GM18907 (cell line): ENCODE measurements at regions not wholly inside any gene's neighbourhood (a gene's known extent, or its start where the extent isn't known, plus 50 kb on each side); places are given as distances from the start of the nearest gene placed in this dataset.

ENCODE experiments used
- ATAC-seq: cut with Tn5 transposase; IDR thresholded peaks from one replicate; pipeline ENCODE4 v1.9.1; 2021; ENCODE audit warnings: mild to moderate bottlenecking, moderate library complexity; ENCODE audit not compliant: unreplicated experiment

GRCh38 chr12:115072712-115073111 is 388.7 kb upstream of the TBX3 start:
- no peak for ATAC-seq

DNA sequence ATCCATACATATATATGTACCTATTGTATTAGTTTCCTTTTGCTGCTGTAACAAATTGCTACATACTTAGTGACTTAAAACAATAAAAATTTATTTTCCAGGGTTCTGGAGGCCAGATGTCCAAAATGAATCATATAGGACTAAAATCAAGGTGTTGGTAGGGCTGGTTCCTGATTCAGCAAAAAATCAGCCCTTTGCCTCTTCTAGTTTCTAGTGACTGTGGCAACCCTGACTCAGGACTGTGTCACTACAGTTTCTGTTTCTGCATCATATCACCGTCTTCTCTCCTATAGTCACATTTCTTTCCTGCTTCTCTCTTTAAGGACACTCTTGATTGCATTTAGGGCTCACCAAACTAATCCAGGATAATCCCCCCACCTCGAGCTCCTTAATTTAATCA is 386.3 kb upstream of the TBX3 start:
- ATAC-seq = no peak

DNA sequence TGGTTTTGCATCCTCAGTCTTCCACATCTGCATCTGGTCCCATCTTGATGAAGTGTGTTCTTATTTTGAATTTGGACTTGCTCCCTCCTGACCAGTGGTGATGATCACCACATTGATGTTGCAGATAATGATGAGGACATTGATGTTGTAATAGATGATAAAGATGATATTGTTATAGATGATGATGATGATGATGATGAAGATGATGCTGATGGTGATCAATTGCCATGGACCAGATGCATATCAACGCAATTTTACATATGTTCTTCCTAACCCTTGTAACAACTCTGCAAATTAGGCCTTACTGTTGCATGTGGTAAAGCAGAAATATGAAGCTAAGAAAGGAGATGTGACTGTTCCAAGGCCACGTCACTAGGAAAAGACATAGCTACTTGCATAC is 380.3 kb upstream of the TBX3 start:
- no peak for ATAC-seq

DNA sequence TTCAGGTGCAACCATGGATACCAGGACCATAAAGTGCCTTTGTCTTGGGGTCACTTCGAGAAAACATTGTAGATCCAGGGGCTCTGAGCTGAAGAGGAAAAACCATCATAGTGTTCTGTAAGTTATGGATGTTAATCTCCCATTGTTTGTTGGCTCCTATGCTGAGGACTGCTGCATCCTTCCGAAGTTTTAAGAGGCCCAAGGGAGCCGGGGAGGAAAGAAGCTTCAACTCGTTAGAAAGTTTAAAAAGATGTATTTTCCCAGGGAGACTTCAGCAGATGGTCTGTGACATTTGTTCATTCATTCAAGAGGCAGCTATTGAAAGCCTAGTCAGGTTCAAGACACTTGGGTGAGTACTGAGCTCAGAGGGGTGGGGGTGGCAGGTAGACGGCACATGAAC is 378.8 kb upstream of the TBX3 start:
- no peak for ATAC-seq

- ATAC-seq = no peak
Measured at GRCh38 chr12:115060477-115061168, 376.6 kb upstream of the TBX3 start.

- no peak for ATAC-seq
Measured at GRCh38 chr12:115057445-115057844, 373.5 kb upstream of the TBX3 start.

GRCh38 chr12:115051378-115051777 is 367.4 kb upstream of the TBX3 start:
- no peak for ATAC-seq

GRCh38 chr12:115049614-115050013 is 365.6 kb upstream of the TBX3 start:
- ATAC-seq = no peak

GRCh38 chr12:115046805-115047204 is 362.8 kb upstream of the TBX3 start:
- no peak for ATAC-seq

DNA sequence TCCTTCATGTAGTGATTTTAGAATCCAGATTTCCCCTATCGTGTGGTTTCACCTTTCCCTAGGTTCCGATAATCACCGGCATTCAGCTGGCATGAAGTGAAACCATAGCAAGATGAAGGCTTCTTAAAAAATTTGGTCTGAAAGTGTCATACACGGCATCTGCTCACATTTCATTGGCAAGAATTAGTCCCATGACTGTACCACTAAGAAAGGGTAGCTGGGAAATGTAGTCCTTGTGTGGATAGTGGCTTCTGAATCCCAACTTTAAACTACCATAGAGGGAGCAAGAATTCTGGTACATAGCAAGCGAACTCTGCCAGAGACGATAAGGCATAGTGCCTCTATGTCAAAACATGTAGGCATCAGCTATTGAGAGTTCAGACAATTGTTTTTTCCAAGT is 360.1 kb upstream of the TBX3 start:
- no peak for ATAC-seq

DNA sequence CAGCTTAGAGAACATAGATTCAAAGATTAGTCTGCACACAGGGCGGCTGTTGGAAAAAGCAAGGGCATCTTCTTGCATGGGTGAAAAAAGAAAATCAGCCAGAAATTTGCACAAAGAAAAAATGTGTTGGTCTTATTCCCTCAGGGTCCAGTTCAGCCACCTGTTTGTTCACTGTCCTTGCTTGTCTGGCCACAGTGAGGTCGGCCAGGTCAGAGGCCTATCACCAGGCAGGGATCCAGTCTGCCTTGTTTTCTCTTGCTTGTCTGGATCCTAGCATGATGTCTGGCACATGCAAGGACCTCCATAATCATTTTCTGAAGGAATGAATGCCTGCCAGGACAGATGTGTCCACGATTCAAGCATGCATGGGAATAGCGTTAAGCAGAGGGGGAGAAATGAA is 359.1 kb upstream of the TBX3 start:
- ATAC-seq = no peak

DNA sequence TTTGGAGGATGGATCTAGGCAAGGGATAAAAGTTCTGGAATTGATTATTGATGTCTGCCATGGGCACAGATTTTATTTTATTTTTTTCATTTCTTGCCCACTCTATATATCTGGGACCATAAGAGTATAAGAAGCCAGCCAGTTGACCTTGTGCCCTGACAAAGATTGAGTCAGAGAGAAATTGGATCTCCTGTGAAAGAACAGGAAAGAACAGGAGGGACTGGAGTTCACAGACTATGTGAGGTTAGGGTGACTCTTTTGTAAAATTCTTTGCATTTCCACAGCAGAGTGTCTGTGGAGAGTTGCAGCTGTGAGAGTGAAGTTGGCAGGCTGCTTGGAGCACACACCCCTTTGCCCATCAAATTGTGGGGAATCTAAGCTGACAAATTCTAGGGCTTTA is 358.4 kb upstream of the TBX3 start:
- no peak for ATAC-seq

DNA sequence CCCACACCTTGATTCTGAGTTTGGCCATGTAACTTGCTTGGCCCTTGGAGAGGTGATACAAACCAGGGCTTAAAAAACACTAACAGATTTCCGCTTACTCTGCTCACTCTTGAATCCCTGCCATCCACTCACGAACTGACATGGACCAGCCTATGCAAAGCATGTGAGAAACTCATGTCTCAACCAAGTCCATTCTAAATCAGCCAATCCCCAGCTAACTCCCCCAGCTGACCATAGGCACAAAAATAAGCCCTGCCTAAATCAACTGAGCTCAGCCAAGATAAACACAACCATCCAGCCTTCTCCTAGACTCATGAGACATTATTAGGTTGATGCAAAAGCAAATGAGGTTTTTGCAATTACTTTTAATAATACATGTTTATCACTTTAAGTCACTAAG is 353.9 kb upstream of the TBX3 start:
- no peak for ATAC-seq

- no peak for ATAC-seq
Measured at GRCh38 chr12:115035535-115036107, 351.6 kb upstream of the TBX3 start.

GRCh38 chr12:115032521-115032920 is 348.5 kb upstream of the TBX3 start:
- ATAC-seq = no peak

DNA sequence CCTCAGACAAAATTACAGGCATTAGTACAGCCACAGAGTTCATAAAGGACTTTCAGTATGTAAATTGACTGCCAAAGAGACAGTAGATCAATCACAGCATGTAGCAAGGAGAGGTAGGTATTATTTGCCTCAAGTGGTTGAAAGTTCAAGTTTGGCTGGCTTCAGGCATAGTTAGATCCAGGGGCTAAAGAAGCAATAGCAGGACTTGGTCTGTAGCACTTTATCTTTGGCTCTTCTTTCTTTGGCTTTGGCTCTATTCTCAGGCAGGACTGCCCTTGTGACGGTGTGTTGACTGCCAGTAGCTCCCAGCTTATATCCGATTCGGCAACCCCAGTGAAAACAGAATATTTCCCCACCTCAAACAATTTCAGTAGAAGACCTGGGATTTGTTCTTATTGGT is 346.0 kb upstream of the TBX3 start:
- no peak for ATAC-seq

GRCh38 chr12:115024531-115024930 is 340.6 kb upstream of the TBX3 start:
- ATAC-seq = no peak

DNA sequence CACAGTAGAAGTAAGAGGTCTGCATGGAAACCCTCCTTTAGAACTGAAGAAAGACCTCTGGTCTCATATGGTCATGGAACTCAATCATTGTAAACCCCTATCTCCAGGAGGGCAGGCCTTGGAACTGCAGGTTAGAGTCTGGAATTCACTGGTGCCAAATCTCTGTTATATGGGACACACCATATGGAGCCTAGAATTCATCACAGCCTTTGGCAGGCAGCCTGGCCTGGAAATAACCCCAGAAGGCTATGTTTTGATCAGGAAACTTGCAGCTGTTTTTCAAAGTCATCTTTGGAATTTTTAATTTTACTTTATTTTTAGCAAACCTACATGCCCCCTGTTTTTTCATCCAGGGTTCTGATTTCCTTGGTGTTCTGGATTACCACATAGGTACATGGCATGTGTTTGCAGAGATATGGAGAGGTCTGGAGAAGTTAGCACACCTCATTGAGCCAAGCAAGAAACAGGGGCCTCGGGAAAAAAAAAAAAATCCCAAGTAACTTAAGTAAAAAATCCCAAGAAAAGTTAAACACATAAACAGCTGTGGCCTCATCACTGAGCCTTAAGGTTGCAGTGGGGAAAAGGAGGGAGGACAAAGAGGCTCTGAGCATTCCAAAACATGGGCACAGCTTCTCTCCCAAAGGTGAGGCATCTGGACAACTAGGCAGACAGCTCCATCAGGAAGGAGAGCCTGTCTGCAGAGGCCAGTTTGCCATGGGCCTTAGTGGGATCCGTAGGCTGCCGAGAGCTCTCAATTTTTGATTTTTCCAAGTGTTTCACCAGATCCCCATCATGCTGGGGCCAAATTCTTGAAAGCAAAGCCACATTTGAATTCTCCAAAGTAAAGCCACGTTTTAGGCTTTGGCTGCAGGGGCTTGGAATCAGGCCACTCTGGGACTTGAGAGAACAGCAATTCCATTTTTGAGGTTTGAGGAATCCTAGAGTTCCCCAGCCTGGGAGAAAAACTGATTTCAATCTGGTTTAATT is 339.6 kb upstream of the TBX3 start:
- no peak for ATAC-seq

DNA sequence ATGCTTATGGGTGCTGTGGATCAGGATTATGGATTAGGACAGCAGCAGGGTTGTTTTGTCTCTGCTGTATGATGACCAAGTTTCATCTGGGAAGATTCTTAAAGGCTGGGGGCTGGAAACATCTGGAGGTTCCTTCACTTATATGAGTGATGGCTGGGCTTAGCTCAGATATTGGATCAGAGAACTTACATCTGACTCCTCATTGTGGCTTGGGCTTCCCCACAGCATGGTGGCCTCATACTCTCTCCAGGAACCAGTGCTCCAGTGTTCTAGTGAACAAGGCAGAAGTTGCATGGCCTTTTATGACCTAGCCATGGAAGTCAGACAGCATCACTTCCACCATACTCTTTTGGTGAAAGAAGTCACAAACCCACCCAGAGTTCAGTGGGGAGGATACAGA is 336.1 kb upstream of the TBX3 start:
- no peak for ATAC-seq

- no peak for ATAC-seq
Measured at GRCh38 chr12:115017346-115017745, 333.4 kb upstream of the TBX3 start.

DNA sequence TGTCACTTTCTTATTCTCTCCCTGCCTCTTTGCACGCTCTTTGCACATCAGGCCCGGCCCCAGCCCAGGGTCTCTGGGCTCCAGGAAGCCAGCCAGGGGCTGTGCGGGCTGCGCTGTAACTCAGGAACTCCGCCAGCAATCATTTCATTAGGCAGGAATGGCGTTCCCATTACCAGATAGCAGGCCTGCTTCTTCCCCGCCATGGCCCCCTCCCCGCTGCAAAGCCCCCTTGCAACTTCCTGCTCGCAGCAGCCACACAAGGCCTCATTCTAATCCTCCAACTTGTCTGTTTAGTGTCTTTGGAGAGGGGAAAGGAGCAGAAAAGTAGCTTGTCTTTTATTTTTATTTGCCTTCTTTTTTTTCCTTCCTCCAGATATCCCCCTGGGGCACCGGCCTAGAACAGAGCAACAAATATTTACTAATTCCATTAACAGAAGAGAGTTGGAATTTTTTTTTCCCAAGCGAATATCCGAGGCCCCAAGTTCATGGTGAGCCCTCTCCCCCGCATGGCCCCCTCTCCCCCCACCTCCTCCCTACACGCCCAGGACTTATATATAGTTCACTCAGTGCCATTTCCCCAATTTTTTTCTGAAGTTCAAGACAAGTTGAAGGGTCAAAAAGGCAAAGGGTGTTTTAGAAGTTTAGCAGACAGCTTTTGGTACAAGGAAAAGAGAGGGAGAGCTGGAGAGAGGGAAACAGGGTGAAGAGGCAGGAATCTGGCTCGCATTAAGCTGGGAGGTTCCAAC is 329.4 kb upstream of the TBX3 start:
- ATAC-seq = no peak
